ENCODE measurements at regions not wholly inside any gene's neighbourhood (a gene's known extent, or its start where the extent isn't known, plus 50 kb on each side); places are given as distances from the start of the nearest gene placed in this dataset.
"Not testable (repeated sequence)": the region's sequence is repeated elsewhere in the genome, so short reads cannot be mapped to it uniquely, and the experiment has no call there.

GRCh38 chr3:109656225-109656624, 318.9 kb upstream of the DPPA4 start:
- no peak for DNase-seq (ENCODE audit: low read depth)

- no peak for DNase-seq (ENCODE audit: low read depth)
Measured at GRCh38 chr3:109678600-109678999, 341.3 kb upstream of the DPPA4 start.

DNA sequence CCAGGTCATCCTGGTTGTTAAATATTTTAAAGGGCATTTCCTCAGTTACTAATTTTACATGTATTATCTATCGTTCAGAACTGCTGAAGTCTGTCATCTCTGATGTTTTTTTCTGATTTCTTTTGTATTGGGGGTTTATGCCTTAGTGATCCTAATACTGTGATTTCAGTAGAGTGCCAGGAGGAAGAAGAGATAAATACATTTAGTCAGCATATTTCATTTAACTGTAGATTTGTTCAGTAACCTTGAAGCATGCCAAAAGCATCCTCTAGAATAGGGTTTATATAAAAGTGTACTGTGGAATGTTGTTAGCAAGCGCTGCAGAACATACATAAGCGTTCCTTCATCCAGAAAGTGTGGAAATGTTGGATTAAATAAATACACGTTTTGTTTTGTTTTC, 342.3 kb upstream of the DPPA4 start:
- DNase-seq (ENCODE audit: low read depth) = no peak

- no peak for DNase-seq (ENCODE audit: low read depth)
Measured at GRCh38 chr3:109683746-109684145, 346.4 kb upstream of the DPPA4 start.

DNA sequence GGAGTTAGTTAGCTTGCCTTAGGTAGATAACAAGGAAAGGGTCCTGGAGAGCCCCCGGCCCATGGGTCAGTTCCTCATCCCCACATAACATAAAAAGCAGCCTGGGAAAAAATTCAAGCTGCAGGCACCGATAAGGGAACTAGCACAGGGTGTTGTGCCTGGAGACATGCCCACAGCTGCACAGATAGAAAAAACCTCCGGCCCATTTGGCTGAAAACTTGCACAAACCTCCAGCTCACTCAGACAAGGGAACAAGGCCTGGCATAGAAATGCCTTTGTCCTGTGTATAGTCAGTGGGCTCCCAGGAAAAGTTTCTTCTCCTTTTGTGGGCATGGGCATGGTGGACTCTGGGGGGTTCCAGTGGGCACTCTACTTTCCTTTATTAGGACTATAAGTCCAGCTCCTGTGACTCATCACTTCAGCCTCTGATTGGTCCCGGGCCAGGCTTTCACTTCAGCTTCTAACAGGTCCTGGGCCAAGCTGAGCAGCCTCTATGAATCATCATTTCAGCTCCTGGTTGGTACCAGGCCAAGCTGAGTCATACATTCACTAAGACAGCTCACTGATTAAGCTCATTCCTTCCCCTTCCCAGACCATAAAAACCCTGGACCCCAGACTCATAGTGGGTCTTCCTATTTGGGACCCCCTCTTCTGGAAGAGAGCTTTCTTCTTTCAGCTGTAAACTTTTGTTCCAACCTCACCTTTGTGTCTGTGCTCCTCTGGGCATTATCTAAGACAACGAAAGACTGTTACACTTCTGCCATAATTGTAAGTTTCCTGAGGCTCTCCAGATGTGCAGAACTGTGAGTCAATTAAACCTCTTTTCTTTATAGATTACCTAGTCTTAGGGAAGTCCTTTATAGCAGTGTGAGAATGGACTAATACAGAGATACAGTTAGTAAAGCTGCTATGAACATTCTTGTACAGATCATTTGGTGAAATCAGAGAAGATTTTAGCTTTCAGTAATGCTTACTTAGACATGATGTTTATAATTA, 348.0 kb upstream of the DPPA4 start:
- DNase-seq (ENCODE audit: low read depth) = peak; percentile 100

GRCh38 chr3:109687626-109688025, 350.3 kb upstream of the DPPA4 start:
- no peak for DNase-seq (ENCODE audit: low read depth)

GRCh38 chr3:109696932-109697331, 359.6 kb upstream of the DPPA4 start:
- DNase-seq (ENCODE audit: low read depth) = no peak

GRCh38 chr3:109702252-109702651, 364.9 kb upstream of the DPPA4 start:
- DNase-seq (ENCODE audit: low read depth) = peak; percentile 50

- DNase-seq (ENCODE audit: low read depth) = no peak
Measured at GRCh38 chr3:109702976-109703375, 365.6 kb upstream of the DPPA4 start.

GRCh38 chr3:109705133-109705532, 367.8 kb upstream of the DPPA4 start:
- not testable (repeated sequence) for DNase-seq (ENCODE audit: low read depth)

DNA sequence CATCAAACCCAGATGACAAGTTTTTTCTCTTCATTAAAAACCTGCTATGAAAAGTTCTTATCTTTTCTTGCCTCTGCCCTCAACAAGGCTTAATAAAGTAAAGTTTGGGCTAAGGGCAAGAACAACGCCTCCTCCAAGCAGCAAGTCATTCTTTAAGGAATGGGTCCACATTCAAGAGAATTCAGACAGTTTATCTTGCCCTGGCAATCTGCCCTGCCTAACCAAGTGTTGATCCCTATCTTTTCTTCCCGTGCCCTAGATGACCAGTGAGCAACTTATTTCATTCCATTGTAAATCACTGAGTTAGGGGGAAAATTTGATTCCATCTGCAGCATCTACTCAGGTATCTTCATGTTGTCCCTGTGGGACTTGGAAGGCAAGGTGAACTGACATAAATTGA, 370.3 kb upstream of the DPPA4 start:
- peak; percentile 68 for DNase-seq (ENCODE audit: low read depth)

DNA sequence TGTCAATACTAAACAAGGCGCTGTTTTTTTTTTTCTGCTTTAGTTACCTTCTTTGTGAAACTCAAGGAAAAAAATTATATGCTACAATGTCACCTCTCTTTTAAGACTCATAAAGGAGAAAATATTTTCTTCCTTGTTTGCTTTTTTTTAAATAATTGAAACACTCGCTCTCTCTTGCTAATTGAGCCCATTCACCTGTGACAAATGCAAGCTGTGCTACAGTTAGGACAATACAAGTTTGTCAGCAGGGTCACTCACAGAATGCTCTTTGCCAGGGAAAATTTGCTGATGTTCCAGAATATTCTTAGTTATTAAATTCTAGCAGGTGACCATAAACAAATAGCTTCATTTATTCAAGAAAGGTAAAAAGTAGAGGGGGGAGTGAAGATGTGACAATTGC, 375.9 kb upstream of the DPPA4 start:
- DNase-seq (ENCODE audit: low read depth) = no peak

DNA sequence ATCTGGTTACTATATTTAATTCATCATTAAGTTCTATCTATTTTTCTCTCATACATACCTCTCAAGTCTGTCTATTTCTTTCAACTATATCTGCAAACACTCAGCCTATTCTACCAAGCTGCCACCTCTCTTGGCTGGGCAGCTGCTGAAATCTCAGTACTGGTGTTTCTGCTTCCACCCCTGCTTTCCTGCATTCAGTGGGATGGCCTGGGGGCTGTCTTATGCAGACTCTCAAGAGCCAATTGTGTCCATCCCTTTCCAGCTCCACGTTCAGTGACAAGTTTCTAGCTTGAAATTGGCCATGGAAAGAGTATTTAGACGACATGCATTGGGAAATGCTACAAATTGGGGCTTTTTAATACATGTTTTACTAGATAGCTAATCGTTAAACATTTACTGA, 378.4 kb upstream of the DPPA4 start:
- DNase-seq (ENCODE audit: low read depth) = no peak

DNA sequence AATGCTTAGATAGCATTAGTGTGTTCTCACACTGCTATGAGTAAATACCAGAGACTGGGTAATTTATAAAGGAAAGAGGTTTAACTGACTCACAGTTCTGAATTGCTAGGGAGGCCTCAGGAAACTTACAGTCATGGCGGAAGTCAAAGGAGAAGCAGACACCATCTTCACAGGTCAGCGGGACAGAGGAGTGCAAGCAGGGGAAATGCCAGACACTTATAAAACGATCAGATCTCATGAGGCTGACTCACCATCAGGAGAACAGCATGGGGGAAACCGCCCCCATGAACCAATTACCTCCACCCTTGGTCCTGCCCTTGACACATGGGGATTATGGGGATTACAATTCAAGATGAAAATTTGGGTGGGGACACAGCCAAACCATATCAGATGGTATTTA, 381.5 kb upstream of the DPPA4 start:
- no peak for DNase-seq (ENCODE audit: low read depth)

DNA sequence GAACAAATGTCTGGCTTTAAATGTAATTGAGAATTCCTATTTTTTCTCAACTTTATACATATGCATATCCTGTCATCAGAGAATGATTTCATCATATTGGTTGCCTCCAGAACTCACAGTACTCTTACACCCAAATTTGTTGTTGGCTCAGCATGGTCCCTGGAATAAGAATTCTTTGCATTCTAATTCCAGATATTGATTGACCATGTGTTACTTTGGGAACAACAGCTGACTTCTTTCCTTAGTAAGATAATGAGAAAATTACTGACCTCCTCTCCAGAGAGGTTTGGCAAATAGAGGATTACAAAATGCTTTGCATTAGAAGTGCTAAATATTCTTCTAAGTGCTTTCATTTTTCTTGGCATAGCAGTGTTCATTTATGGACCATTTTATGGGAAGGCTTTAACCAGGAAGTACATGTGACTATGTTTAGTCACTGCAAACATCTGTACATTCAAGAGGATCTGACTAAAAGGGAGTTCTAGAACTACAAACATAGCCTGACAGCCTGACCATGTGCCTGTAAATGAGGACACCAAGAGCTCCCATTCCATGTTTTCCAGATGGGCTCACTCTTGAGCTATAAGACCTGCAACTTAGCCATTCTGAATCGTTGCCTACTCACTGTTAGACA, 391.6 kb upstream of the DPPA4 start:
- DNase-seq (ENCODE audit: low read depth) = no peak

DNA sequence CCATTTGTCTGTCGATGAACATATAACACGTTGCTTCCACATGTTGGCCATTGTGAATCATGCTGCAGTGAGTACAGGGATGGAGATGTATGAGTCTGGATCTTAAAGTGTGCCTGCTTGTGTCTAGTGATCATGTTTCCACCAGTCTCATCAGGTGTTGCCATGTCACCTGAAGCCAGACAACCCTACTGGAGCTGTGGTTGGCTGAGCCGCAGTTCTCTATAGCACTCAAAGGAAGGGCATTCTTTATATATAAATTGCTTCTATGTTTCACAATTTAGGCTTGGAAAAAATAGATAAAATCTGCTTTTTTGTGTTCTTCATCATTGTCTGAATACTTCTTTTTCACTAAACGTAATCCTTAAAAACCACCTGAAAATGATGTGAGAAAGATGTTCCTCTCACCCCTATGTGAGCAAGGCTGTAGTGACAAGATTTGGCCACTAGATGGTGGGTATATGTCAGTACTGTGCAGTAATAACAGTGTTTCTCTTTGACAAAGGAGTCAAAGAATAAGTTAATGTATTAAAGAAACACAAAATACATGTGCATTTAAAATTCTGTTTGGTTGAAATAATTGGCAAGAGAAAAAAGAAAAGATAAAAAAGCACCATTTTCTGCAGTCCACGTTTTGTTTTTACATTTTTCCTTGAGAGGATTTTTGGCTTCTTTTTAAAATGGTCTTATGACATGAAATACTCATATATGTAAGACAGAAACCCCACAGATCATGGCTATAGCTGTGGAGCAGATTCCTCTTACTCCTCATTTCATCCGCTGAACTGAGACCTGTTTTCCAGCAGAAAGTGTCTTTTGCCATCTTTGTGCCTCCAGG, 394.5 kb upstream of the DPPA4 start:
- DNase-seq (ENCODE audit: low read depth) = peak; percentile 50

DNA sequence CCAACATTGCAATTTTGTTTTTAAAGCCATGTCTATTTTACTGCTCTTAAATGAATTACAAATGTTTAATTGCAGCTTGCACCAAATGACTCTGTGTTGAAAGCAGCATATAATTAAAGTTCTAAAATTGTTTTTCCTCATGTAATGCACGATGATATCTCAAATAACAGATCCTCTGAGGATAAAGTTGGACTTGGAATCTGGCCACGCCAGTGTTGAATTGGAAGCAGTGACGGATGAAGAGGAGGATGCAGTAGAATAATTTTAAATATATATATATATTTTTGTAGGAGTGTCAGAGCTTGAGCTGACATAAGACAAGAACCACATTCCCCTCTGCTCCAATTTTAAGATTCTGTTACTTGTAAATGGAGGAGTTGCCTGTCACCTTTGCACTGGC, 406.6 kb upstream of the DPPA4 start:
- DNase-seq (ENCODE audit: low read depth) = no peak

DNA sequence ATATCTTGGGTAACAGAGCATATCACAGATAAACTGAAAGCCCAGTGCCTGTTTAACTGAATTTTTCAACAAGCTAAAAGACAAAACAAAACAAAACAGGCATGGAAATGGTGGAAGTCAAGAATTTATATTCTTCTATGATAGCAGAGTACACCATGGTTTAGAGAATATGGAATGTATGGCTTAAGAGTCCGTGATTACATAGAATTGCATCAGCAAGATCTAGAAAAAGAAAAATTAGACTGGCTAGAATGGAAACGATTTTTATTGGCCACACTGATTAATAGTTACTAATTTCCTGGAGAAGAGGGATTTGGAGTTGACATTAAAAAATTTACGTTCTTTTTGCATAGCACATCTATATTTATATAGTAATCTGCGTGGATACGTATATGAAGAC, 435.2 kb upstream of the DPPA4 start:
- DNase-seq (ENCODE audit: low read depth) = no peak

GRCh38 chr3:109774108-109774507, 436.8 kb upstream of the DPPA4 start:
- no peak for DNase-seq (ENCODE audit: low read depth)

GRCh38 chr3:109784285-109784684, 446.9 kb upstream of the DPPA4 start:
- DNase-seq (ENCODE audit: low read depth) = no peak

DNA sequence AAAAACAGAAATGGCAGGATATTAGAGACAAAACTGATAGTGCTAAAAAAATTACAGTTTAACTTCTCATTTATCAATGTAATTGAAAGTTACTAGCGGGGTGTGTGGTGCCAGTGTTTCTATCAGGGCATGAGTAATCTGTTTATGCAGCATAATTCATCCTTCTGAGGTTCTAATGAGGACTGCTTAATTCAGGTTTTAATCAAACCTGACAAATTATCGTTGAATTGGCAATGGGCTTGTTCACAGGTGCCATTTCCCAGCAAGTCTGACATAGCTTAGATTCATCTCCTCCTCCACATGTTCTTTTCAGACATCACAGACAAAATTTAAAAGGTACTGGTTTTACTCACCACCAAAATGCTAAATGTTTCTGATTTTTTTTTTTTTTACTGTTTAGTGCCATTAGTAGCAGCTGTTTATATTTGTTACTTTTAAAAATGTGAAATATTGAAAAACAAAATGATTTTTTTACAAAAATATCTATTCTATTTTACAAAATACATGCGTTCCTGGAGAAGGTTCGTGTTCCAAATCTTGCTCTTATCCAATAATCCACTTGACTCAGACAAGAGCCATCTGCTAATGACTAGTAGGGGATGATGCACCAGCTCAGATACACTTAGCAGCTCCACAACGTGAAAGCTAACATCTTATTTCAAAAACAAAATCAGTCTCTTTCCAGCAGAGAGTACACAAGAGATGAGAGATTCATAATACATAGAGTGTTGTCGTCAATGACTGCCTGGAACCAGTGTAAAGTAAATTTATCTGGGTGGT, 447.7 kb upstream of the DPPA4 start:
- no peak for DNase-seq (ENCODE audit: low read depth)

DNA sequence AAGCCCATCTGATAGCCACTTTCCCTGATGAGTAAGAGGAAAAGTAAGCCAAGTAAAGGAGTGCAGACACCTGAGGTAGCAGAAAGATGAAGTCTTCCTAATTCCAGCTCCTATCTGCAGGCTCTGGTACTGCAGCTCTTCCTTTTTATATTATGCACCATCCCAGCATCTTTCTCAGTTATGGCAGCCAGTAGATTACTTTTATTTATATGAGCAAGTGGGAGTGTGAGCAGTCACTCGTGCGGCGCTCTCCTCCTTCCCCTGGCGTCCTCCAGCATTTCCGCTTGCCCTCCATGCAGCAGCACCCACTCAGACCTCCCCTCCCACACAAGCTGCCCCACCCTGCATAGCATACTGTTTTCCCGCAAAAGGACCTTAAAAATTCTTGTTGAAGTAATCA, 465.9 kb upstream of the DPPA4 start:
- DNase-seq (ENCODE audit: low read depth) = no peak

Measured in RPMI7951 (cell line).